ENCODE measurements at regions not wholly inside any gene's neighbourhood (a gene's known extent, or its start where the extent isn't known, plus 50 kb on each side); places are given as distances from the start of the nearest gene placed in this dataset.

GRCh38 chr2:196535742-196536141, 103.8 kb upstream of the CCDC150 start:
- H3K27ac ChIP-seq: no peak overlapping the region
- no peak overlapping the region for H3K4me3 ChIP-seq
- no peak for DNase-seq (ENCODE audit: low spot score)
- TF ChIP-seq, protein P1, sequence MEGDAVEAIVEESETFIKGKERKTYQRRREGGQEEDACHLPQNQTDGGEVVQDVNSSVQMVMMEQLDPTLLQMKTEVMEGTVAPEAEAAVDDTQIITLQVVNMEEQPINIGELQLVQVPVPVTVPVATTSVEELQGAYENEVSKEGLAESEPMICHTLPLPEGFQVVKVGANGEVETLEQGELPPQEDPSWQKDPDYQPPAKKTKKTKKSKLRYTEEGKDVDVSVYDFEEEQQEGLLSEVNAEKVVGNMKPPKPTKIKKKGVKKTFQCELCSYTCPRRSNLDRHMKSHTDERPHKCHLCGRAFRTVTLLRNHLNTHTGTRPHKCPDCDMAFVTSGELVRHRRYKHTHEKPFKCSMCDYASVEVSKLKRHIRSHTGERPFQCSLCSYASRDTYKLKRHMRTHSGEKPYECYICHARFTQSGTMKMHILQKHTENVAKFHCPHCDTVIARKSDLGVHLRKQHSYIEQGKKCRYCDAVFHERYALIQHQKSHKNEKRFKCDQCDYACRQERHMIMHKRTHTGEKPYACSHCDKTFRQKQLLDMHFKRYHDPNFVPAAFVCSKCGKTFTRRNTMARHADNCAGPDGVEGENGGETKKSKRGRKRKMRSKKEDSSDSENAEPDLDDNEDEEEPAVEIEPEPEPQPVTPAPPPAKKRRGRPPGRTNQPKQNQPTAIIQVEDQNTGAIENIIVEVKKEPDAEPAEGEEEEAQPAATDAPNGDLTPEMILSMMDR (IDR thresholded peaks at IDR 0.05): no peak

DNA sequence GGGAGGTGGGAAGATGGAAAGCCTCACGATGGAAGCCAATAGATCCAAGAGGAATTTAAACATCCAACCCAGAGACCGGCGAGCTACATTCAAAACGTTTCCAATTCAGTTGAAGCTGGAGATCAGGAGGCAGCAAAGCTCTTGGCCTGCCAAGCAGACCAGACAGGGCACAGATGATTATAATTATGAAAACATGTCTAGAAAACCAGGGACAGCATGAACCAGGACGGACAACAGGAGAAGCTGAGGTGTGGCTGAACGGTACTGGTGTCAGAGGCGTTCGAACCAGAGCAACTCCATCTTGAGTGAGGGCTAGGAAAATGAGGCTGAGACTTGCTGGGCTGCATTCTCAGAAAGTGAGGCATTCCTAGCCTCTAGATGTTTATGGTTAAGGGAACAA, 102.2 kb upstream of the CCDC150 start:
- H3K27ac ChIP-seq: no peak overlapping the region
- TF ChIP-seq, protein P1 (IDR thresholded peaks at IDR 0.05): no peak

GRCh38 chr2:196538189-196538588, 101.3 kb upstream of the CCDC150 start:
- no peak overlapping the region for H3K4me3 ChIP-seq
- no peak for DNase-seq (ENCODE audit: low spot score)
- H3K27ac ChIP-seq: no peak overlapping the region
- TF ChIP-seq, protein P1 (IDR thresholded peaks at IDR 0.05): no peak

More for the DNA sequence above, 102.2 kb upstream of the CCDC150 start:
- no peak overlapping the region for H3K4me3 ChIP-seq
- no peak for DNase-seq (ENCODE audit: low spot score)

DNA sequence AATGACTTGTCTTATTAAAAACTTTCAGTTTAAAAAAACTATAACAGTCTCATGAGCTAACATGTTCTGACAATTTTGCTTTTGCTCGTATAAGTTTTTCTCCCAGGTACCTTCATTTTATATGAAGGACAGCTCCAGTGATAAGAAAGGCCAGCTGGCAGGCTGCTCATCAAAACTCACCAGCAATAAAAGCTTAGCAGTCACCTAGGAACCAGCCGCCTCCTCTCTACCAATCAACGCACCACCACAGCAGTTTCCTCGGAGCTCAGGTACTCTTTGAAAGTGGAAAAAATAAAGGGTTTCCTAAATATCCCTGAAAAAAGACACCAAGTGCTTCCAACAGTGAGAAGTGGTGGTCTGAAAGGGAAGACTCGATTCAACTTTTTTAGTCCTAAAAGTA, 100.9 kb upstream of the CCDC150 start:
- TF ChIP-seq, protein P1 (IDR thresholded peaks at IDR 0.05): no peak

DNA sequence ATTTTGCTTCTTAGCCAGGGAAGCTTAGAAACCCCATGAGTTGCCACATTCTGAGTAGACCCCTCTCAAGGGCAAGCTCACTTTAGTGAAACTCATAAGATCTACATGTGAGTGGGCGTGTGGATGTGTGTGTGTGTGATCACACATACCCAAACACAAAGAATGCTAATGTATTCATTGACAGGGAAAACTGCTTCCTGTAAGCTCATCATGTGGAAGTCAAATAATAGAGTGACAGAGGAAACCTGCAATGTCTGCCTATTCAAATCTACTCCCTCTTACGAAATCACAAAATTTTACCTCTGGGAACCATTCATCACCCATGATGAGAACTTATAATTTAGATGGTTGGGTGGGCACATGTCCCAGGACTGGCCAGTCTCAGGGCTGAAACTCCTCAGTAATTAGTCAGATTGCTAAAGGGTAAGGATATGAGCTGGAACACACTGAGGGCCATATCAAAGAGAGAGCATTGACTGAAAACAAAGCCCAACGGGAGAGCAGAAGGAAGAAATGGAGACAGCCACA, 94.5 kb upstream of the CCDC150 start:
- H3K27ac ChIP-seq: no peak overlapping the region
- H3K4me3 ChIP-seq: no peak overlapping the region
- DNase-seq (ENCODE audit: low spot score): no peak
- TF ChIP-seq, protein P1 (IDR thresholded peaks at IDR 0.05): no peak

More for the DNA sequence above, 100.9 kb upstream of the CCDC150 start:
- Histone ChIP-seq H3K27ac (no peak overlapping the region), H3K4me3 (no peak overlapping the region)
- DNase-seq (ENCODE audit: low spot score): no peak

DNA sequence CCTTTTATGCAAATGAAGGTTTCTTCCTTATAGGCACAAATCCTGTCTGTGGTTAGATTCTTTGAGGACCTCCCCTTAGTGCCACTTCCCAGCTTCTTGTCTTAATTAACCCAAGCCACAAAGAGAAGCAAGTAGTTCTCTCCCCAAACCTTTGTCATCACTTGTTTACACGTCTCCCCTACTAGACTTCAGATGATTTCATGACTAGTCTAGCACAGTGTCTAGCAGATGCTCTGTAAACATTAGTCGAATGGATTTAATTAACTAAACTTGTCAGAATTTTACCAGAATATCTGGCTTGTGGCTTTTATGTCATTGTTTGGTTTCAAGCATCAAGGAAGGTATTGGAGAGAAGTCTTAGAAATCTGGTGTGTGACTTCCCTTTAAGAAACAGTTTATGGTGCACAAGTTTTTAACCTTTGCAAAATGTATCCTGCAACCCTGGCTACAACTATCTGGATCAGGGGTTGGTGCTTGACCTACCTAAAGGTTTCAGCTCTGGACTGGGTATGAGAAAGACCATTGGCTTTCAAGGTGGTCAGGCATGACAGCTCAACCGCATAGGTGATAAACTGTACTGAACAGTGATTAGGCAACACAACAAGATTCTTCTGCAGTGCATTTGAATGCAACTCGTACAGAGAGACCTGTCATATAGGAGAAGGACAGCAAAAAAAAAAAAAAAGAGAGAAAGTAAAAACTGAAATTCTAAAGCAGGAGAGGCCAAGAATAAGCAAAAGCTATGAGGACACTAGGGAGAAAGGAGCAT, 93.2 kb upstream of the CCDC150 start:
- H3K4me3 ChIP-seq: no peak overlapping the region
- TF ChIP-seq, protein P1 (IDR thresholded peaks at IDR 0.05): no peak
- DNase-seq (ENCODE audit: low spot score): no peak
- no peak overlapping the region for H3K27ac ChIP-seq

DNA sequence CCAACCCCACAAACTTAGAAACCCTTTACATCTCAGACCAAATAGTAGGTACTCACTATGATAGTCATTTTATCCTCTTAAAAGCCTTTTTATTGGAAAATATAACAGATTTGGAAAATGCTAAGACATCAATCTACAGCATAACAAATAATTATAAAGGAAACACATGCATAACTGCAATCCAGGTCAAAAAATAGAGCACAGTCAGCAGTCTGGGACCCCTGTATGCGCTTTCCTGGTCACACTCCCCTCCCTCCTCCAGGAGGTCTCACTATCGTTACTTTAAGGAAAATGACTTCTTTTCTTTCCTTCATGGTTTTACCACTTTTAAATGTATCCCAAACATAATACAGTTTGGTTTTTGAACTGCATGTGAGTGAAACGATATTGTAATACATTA, 90.5 kb upstream of the CCDC150 start:
- Histone ChIP-seq H3K27ac (no peak overlapping the region), H3K4me3 (no peak overlapping the region)
- TF ChIP-seq, protein P1 (IDR thresholded peaks at IDR 0.05): no peak
- no peak for DNase-seq (ENCODE audit: low spot score)

All from coronary artery (tissue), 2 donors.